Mesenchymal stem cell (in vitro differentiated cells and primary cell): ENCODE measurements at regions not wholly inside any gene's neighbourhood (a gene's known extent, or its start where the extent isn't known, plus 50 kb on each side); places are given as distances from the start of the nearest gene placed in this dataset.

Experiments used
- DNase-seq: peaks from one replicate; pipeline ENCODE4 v3.0.0-alpha.2; 2013
- H2AFZ ChIP-seq: one replicate; pipeline ENCODE4 v1.6.1; 2013; ENCODE audit warnings: low read depth, mild to moderate bottlenecking, control low read depth, inconsistent platforms, low read length, moderate library complexity
- H2AK5ac ChIP-seq: 2 replicates; pipeline ENCODE4 v1.6.1; 2013; ENCODE audit warnings: low read length, moderate library complexity, mild to moderate bottlenecking, inconsistent platforms; ENCODE audit not compliant: severe bottlenecking
- H2BK120ac ChIP-seq: one replicate; pipeline ENCODE4 v1.6.1; 2013; ENCODE audit warnings: low read depth, mild to moderate bottlenecking, inconsistent platforms, low read length, moderate library complexity
- H2BK12ac ChIP-seq, 2 experiments: one replicate each; pipeline ENCODE4 v1.6.1; 2013; ENCODE audit warnings: inconsistent platforms in 2 of 2, low read length in 2 of 2, mild to moderate bottlenecking in 2 of 2, moderate library complexity in 2 of 2, control low read depth in 1 of 2
- H2BK15ac ChIP-seq: one replicate; pipeline ENCODE4 v1.6.1; 2013; ENCODE audit warnings: mild to moderate bottlenecking, low read depth, inconsistent platforms; ENCODE audit not compliant: poor library complexity, severe bottlenecking
- H2BK5ac ChIP-seq: 2 replicates; pipeline ENCODE4 v1.6.1; 2013; ENCODE audit warnings: low read depth, mild to moderate bottlenecking, low read length, control low read depth, inconsistent platforms; ENCODE audit not compliant: poor library complexity, severe bottlenecking
- H3K14ac ChIP-seq, 2 experiments: one replicate each; pipeline ENCODE4 v1.6.1; 2013; ENCODE audit warnings: inconsistent platforms in 2 of 2, low read length in 2 of 2, control low read depth in 1 of 2, mild to moderate bottlenecking in 1 of 2, moderate library complexity in 1 of 2
- H3K18ac ChIP-seq, 2 experiments: one replicate each; pipeline ENCODE4 v1.6.1; 2013; ENCODE audit warnings: inconsistent platforms in 2 of 2, low read length in 2 of 2, control low read depth in 1 of 2, low read depth in 1 of 2, mild to moderate bottlenecking in 1 of 2
- H3K23ac ChIP-seq, 2 experiments: one replicate each; pipeline ENCODE4 v1.6.1; 2013; ENCODE audit warnings: inconsistent platforms in 2 of 2, low read length in 2 of 2, mild to moderate bottlenecking in 2 of 2, moderate library complexity in 2 of 2, control low read depth in 1 of 2
- H3K27ac ChIP-seq: 2 replicates; pipeline ENCODE4 v1.5.1; 2013; ENCODE audit warnings: mild to moderate bottlenecking, moderate library complexity, low read length, control low read depth, inconsistent platforms; ENCODE audit not compliant: poor library complexity, severe bottlenecking
- H3K27me3 ChIP-seq, 2 experiments: 2 replicates each; pipeline versions ENCODE4 v1.6.1 to v1.7.0; 2013; ENCODE audit warnings: low read length in 2 of 2, mild to moderate bottlenecking in 2 of 2, moderate library complexity in 2 of 2, control low read depth in 1 of 2, inconsistent platforms in 1 of 2; ENCODE audit not compliant: control insufficient read depth in 1 of 2, insufficient read depth in 1 of 2
- H3K36me3 ChIP-seq, 2 experiments: 2 replicates each; pipeline versions ENCODE4 v1.6.1 to v1.7.0; 2013; ENCODE audit warnings: low read length in 2 of 2, control low read depth in 1 of 2, inconsistent platforms in 1 of 2, low read depth in 1 of 2, mild to moderate bottlenecking in 1 of 2; ENCODE audit not compliant: insufficient read depth in 2 of 2, control insufficient read depth in 1 of 2
- H3K4ac ChIP-seq, 2 experiments: one replicate each; pipeline ENCODE4 v1.6.1; 2013; ENCODE audit warnings: inconsistent platforms in 2 of 2, low read length in 2 of 2, mild to moderate bottlenecking in 2 of 2, moderate library complexity in 2 of 2, control low read depth in 1 of 2, low read depth in 1 of 2
- H3K4me1 ChIP-seq: 2 replicates; pipeline ENCODE4 v1.6.1; 2013; ENCODE audit warnings: low read depth, low read length, control low read depth; ENCODE audit not compliant: control insufficient read depth, insufficient read depth
- H3K4me2 ChIP-seq: 2 replicates; pipeline ENCODE4 v1.6.1; 2013; ENCODE audit warnings: low read length, mild to moderate bottlenecking, inconsistent platforms; ENCODE audit not compliant: poor library complexity, severe bottlenecking
- H3K4me3 ChIP-seq, 2 experiments: 2 replicates each; pipeline versions ENCODE4 v1.5.1 to v1.7.0; 2013; ENCODE audit warnings: low read length in 2 of 2, mild to moderate bottlenecking in 2 of 2, control low read depth in 1 of 2, low read depth in 1 of 2; ENCODE audit not compliant: insufficient read depth in 1 of 2
- H3K79me1 ChIP-seq: replicated peaks from 2 replicates; pipeline ENCODE4 v1.6.1; 2013; ENCODE audit warnings: mild to moderate bottlenecking, control low read depth, low read length, inconsistent platforms; ENCODE audit not compliant: poor library complexity, severe bottlenecking
- H3K9ac ChIP-seq: 2 replicates; pipeline ENCODE4 v1.7.0; 2013; ENCODE audit warnings: mild to moderate bottlenecking, low read length, moderate library complexity
- H3K9me3 ChIP-seq: 2 replicates; pipeline ENCODE4 v1.7.0; 2013; ENCODE audit warnings: mild to moderate bottlenecking, low read length; ENCODE audit not compliant: control insufficient read depth
- H4K8ac ChIP-seq: one replicate; pipeline ENCODE4 v1.6.1; 2013; ENCODE audit warnings: inconsistent platforms, mild to moderate bottlenecking, low read length, moderate library complexity
- H4K91ac ChIP-seq: one replicate; pipeline ENCODE4 v1.6.1; 2013; ENCODE audit warnings: mild to moderate bottlenecking, low read length, inconsistent platforms
- WGBS: methylation state at CpG from one replicate; pipeline ENCODE4 v1.1.7; 2013; ENCODE audit warnings: mixed read lengths; 5-methylcytosine and 5-hydroxymethylcytosine counted together

DNA sequence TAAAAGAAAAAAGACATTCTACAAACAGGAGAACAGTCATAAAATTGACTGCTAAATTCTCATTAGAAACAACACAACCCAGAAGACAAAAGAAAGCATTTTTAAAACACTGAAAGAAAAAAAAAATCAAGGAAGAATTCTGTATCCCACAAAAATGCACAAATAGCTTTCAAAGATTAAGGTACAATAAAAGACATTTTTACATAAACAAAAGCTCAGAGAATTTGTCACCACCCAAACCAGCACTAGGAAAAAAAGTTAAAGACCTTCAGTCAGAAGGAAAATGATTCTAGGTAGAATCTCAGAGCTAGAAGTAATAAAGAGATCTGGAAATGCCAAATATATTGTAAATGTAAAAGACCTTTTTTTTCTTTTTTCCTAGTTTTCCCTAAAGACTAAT is 252.4 kb downstream of the CLIC5 start:
- Histone ChIP-seq H4K91ac (no peak overlapping the region), H3K4me1 (peaks cover 2% of the 10 kb centered on the region), H3K27me3 (no peaks in the 10 kb centered on the region), H3K23ac (no peak overlapping the region), H3K36me3 (no peaks in the 10 kb centered on the region), H3K14ac (no peak overlapping the region), H3K9ac (no peak overlapping the region), H2BK120ac (no peak overlapping the region), H2AFZ (no peak overlapping the region), H2BK12ac (no peak overlapping the region), H2BK15ac (no peak overlapping the region), H3K4me2 (no peak overlapping the region), H2BK5ac (no peak overlapping the region), H3K4me3 (no peak overlapping the region), H3K4ac (no peak overlapping the region), H4K8ac (no peak overlapping the region), H3K18ac (no peak overlapping the region), H2AK5ac (no peak overlapping the region), H3K27ac (no peak overlapping the region), H3K9me3 (peaks cover 3% of the 10 kb centered on the region), H3K79me1 (no peaks in the 10 kb centered on the region)
- no peak for DNase-seq

DNA sequence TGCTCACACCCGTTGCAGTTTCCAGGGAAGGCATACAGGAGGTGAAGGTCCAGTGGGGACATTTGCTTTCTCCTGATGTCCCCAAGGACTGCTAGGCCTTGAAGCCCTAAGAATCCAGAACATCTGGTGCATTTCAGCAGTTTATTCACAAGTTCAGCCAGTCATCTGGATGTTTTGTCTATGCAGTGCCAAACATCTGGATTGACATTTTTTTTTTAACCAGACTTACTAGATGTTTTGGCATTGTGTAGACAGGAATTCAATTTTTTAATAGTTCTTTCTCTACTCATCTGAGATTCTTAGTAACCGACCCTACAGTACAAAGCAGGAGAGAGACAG is 256.2 kb downstream of the CLIC5 start:
- H2BK120ac ChIP-seq: no peak overlapping the region

DNA sequence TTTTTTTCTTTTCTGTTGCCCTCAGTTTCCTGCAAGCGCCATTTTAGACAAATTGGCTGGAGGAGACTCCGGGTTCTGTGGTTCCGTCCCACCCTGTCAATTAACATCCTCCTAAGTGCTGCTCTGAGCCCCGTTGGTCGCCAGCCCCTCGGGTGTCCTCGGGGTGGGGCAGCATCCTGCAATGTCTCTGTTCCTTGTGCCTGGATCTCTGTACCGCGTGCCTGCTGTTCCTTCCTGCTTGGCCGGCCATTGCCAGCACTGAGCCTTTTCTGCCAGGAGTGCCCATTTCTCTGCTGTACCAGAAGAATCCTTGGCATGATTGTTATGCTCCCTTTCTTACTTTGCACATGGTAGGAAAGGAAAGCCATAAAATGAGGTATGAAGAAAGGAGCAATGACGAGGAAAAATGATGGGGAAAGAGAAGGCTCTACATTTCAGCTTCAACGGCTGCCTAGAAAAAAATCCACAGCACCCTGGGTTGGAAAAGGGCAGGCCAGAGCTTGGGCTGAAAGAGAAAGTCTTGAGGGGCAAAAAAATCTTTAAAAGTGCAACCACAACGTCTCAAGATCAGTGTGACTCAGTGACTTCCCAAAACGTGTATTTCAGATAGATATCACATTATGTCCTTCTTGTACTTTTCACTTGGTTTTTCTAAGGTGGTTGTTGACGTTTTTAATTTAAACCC is 256.7 kb downstream of the CLIC5 start:
- H2BK12ac ChIP-seq: no peak overlapping the region
- H3K9me3 ChIP-seq: no peaks in the 10 kb centered on the region
- no peaks in the 10 kb centered on the region for H3K36me3 ChIP-seq
- no peak overlapping the region for H3K14ac ChIP-seq
- WGBS: 88% methylated on average over 15 of the region's 15 CpGs
- H3K4me1 ChIP-seq: peaks cover 2% of the 10 kb centered on the region
- no peak overlapping the region for H2AK5ac ChIP-seq
- no peak overlapping the region for H4K8ac ChIP-seq
- H2BK15ac ChIP-seq: no peak overlapping the region
- peaks cover 3% of the 10 kb centered on the region in 2 experiments for H3K27me3 ChIP-seq
- H2BK120ac ChIP-seq: no peak overlapping the region
- no peak overlapping the region for H3K4me3 ChIP-seq
- H3K23ac ChIP-seq: no peak overlapping the region
- H3K4me2 ChIP-seq: no peak overlapping the region
- DNase-seq: no peak
- no peak overlapping the region for H3K4ac ChIP-seq
- H3K27ac ChIP-seq: no peak overlapping the region
- no peak overlapping the region for H4K91ac ChIP-seq
- no peak overlapping the region for H2BK5ac ChIP-seq
- H3K18ac ChIP-seq: peak overlapping the region in 1 of 2 experiments; percentile 48
- no peaks in the 10 kb centered on the region for H3K79me1 ChIP-seq
- H3K9ac ChIP-seq: peak overlapping the region; percentile 15
- no peak overlapping the region for H2AFZ ChIP-seq

More for the DNA sequence above, 256.2 kb downstream of the CLIC5 start:
- Histone ChIP-seq H4K8ac (no peak overlapping the region), H3K36me3 (no peaks in the 10 kb centered on the region), H3K18ac (no peak overlapping the region), H3K14ac (no peak overlapping the region), H3K9me3 (no peaks in the 10 kb centered on the region), H4K91ac (no peak overlapping the region), H2BK5ac (no peak overlapping the region), H3K4me3 (no peak overlapping the region), H3K79me1 (no peaks in the 10 kb centered on the region), H2AFZ (no peak overlapping the region), H3K4me1 (peaks cover 2% of the 10 kb centered on the region), H3K4me2 (no peak overlapping the region), H2BK12ac (no peak overlapping the region), H2AK5ac (no peak overlapping the region), H3K23ac (no peak overlapping the region), H2BK15ac (no peak overlapping the region), H3K27me3 (peaks cover 3% of the 10 kb centered on the region in 2 experiments), H3K27ac (no peak overlapping the region), H3K4ac (no peak overlapping the region), H3K9ac (peak overlapping the region; percentile 15)
- DNase-seq: no peak
- WGBS: 88% methylated on average over 2 of the region's 2 CpGs

DNA sequence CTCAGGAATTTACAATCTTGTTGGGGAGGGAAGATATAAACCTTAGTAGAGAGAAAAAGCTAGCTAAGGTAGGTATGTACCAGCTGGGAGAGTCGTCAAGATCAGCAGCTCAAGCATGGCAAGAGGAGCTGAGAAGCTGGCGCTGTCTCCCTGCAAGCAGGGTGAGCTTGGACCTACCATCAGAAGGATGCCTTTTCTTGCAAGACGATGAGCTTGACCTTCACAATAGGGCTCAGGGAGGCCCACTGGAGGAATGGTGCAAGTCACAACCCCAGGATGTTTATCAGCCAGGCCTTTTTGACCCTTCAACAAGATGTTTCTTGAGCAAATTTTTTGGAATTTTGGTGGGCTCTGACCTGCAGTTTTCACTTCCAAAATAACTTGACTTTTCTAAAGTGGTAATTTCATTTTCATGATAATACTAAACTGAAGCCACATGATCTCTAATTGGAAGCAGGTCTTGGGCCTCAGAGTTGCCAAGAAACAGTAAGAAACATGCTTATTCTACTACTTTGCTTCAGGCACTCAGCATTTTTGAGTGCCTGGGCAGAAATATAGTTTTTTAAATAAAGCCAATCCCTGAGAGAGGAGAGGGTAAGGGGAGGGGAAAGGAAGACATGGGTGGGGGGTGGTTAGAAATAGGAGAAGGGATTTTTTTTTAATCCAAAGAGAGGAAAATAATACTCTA is 258.1 kb downstream of the CLIC5 start:
- no peak for DNase-seq

More for the DNA sequence above, 258.1 kb downstream of the CLIC5 start:
- Histone ChIP-seq H3K4me1 (peaks cover 2% of the 10 kb centered on the region), H3K27ac (no peak overlapping the region), H3K9ac (peak overlapping the region; percentile 55), H3K9me3 (no peaks in the 10 kb centered on the region), H2BK120ac (no peak overlapping the region), H2BK12ac (no peak overlapping the region), H3K4me2 (no peak overlapping the region), H3K14ac (no peak overlapping the region), H3K4ac (no peak overlapping the region), H3K4me3 (no peak overlapping the region), H2BK15ac (no peak overlapping the region), H2AK5ac (no peak overlapping the region), H4K91ac (no peak overlapping the region), H4K8ac (no peak overlapping the region), H3K18ac (no peak overlapping the region), H2BK5ac (no peak overlapping the region), H2AFZ (no peak overlapping the region), H3K79me1 (no peaks in the 10 kb centered on the region), H3K36me3 (no peaks in the 10 kb centered on the region), H3K27me3 (peaks cover 3% of the 10 kb centered on the region in 2 experiments), H3K23ac (no peak overlapping the region)
- WGBS: 88% methylated on average over 3 of the region's 3 CpGs
